Motor neuron (in vitro differentiated cells): ENCODE measurements at regions not wholly inside any gene's neighbourhood (a gene's known extent, or its start where the extent isn't known, plus 50 kb on each side); places are given as distances from the start of the nearest gene placed in this dataset.

Experiments used
- ATAC-seq, 8 experiments: fragments of 200-7000 bp; cut with Tn5 transposase; replicated peaks in 6 of 8; 2 replicates each; pipeline ENCODE4 v1.8.0; 2021; ENCODE audit warnings: mild to moderate bottlenecking in 8 of 8, moderate library complexity in 8 of 8
- H3K27ac ChIP-seq, 2 donors: fragments of 250-450 bp; sonication (Bioruptor Pico); 2 replicates each; pipeline ENCODE4 v1.9.0; 2021; ENCODE audit warnings: antibody characterized with exemption in 2 of 2, mild to moderate bottlenecking in 2 of 2, moderate library complexity in 1 of 2
- H3K4me1 ChIP-seq, 2 donors: fragments of 250-450 bp; sonication (Bioruptor Pico); replicated peaks in 1 of 2; 2 replicates each; pipeline ENCODE4 v1.6.1; 2021; ENCODE audit warnings: antibody characterized with exemption in 2 of 2, mild to moderate bottlenecking in 2 of 2, moderate library complexity in 1 of 2
- H3K4me3 ChIP-seq, 5 donors: fragments of 250-450 bp; sonication (Bioruptor Pico); 2 replicates each; pipeline ENCODE4 v1.9.0; 2021; ENCODE audit warnings: antibody characterized with exemption in 5 of 5, mild to moderate bottlenecking in 5 of 5, moderate library complexity in 4 of 5
- WGBS, 10 experiments: fragments of 450-650 bp; shearing (Covaris generic); methylation state at CpG; one replicate each; pipeline ENCODE4 v1.0.0; 2022; 5-methylcytosine and 5-hydroxymethylcytosine counted together
- in situ Hi-C, 9 experiments: fragments of 400-800 bp; cut with MboI; loops; one replicate each; pipeline ENCODE4 v1.15.0; 2021; ENCODE audit warnings: low sequenced_read_pairs in 9 of 9, low pct_unique_long_range_greater_than_20kb in 2 of 9; ENCODE audit not compliant: unreplicated experiment in 9 of 9

GRCh38 chr15:95948411-95948810 is 382.1 kb upstream of the NR2F2 start:
- WGBS, 10 experiments: 0 to 84% (median 58%) methylated on average over 1 to 8 of the region's 8 CpGs; no CpG with 5 or more reads in 4 of the 10 experiments
- Histone ChIP-seq H3K27ac (no peak overlapping the region), H3K4me3 (no peak overlapping the region), H3K4me1 (peaks cover 4 to 17% of the 10 kb centered on the region in 2 donors)
- in situ Hi-C loops: no loop called here
- ATAC-seq: peak in 5 of 8 experiments; percentile 26 to 95 (median 79)

- H3K4me3 ChIP-seq: no peak overlapping the region
- in situ Hi-C loops: no loop called here
- ATAC-seq: no peak
- 12 to 100% (median 80%) methylated on average over 2 to 4 of the region's 4 CpGs for WGBS, 10 experiments
- no peak overlapping the region for H3K27ac ChIP-seq
- peaks cover 4 to 12% of the 10 kb centered on the region in 2 donors for H3K4me1 ChIP-seq
These were observed 377.5 kb upstream of the NR2F2 start for GRCh38 chr15:95953032-95953431.

GRCh38 chr15:95957861-95958260 is 372.6 kb upstream of the NR2F2 start:
- no peaks in the 10 kb centered on the region for H3K4me1 ChIP-seq
- H3K27ac ChIP-seq: no peak overlapping the region
- no peak for ATAC-seq
- no peak overlapping the region for H3K4me3 ChIP-seq
- WGBS, 10 experiments: 7 to 100% (median 40%) methylated on average over 1 to 5 of the region's 7 CpGs; no CpG with 5 or more reads in 2 of the 10 experiments
- in situ Hi-C loops: no loop called here

- 19 to 83% (median 60%) methylated on average over 3 to 5 of the region's 5 CpGs; no CpG with 5 or more reads in 3 of the 10 experiments for WGBS, 10 experiments
- no peak overlapping the region for H3K4me3 ChIP-seq
- no peak overlapping the region for H3K27ac ChIP-seq
- H3K4me1 ChIP-seq: no peaks in the 10 kb centered on the region
- no peak for ATAC-seq
- in situ Hi-C loops: no loop called here
These were observed 372.1 kb upstream of the NR2F2 start for GRCh38 chr15:95958382-95958781.

GRCh38 chr15:95968856-95969255 is 361.6 kb upstream of the NR2F2 start:
- in situ Hi-C loops: no loop called here
- H3K27ac ChIP-seq: no peak overlapping the region
- ATAC-seq: no peak
- no peak overlapping the region for H3K4me3 ChIP-seq
- WGBS, 10 experiments: 60 to 100% (median 87%) methylated on average over 1 to 5 of the region's 5 CpGs; no CpG with 5 or more reads in 2 of the 10 experiments
- no peaks in the 10 kb centered on the region for H3K4me1 ChIP-seq

GRCh38 chr15:95970326-95970725 is 360.2 kb upstream of the NR2F2 start:
- WGBS, 10 experiments: 0 to 100% (median 82%) methylated on average over 1 to 3 of the region's 3 CpGs
- no peak overlapping the region for H3K4me3 ChIP-seq
- H3K4me1 ChIP-seq: no peaks in the 10 kb centered on the region
- H3K27ac ChIP-seq: no peak overlapping the region
- in situ Hi-C loops: no loop called here
- no peak for ATAC-seq

GRCh38 chr15:95972041-95972553 is 358.4 kb upstream of the NR2F2 start:
- in situ Hi-C loops: no loop called here
- Histone ChIP-seq H3K4me3 (no peak overlapping the region), H3K4me1 (no peaks in the 10 kb centered on the region), H3K27ac (no peak overlapping the region)
- WGBS, 10 experiments: 0 to 100% (median 80%) methylated on average over 2 to 6 of the region's 6 CpGs; no CpG with 5 or more reads in 2 of the 10 experiments
- ATAC-seq: peak in 2 of 8 experiments; percentile 80 to 86

GRCh38 chr15:95972812-95973211 is 357.7 kb upstream of the NR2F2 start:
- in situ Hi-C loops: no loop called here
- no peak overlapping the region for H3K27ac ChIP-seq
- H3K4me1 ChIP-seq: peaks cover 0 to under 1% of the 10 kb centered on the region in 2 donors
- ATAC-seq: no peak
- no peak overlapping the region for H3K4me3 ChIP-seq
- WGBS, 10 experiments: 80 to 100% (median 89%) methylated on average over 1 to 4 of the region's 4 CpGs; no CpG with 5 or more reads in 6 of the 10 experiments

- WGBS, 10 experiments: 33 to 100% (median 71%) methylated on average over 1 to 6 of the region's 7 CpGs
- H3K4me3 ChIP-seq: no peak overlapping the region
- H3K4me1 ChIP-seq: peaks cover 0 to 8% of the 10 kb centered on the region in 2 donors
- ATAC-seq: no peak
- in situ Hi-C loops: no loop called here
- no peak overlapping the region for H3K27ac ChIP-seq
These were observed 356.8 kb upstream of the NR2F2 start for GRCh38 chr15:95973566-95974256.

GRCh38 chr15:95975212-95975611 is 355.3 kb upstream of the NR2F2 start:
- no peak overlapping the region for H3K27ac ChIP-seq
- WGBS, 10 experiments: 7 to 90% (median 79%) methylated on average over 1 to 4 of the region's 4 CpGs; no CpG with 5 or more reads in 2 of the 10 experiments
- H3K4me1 ChIP-seq: peaks cover 0 to 8% of the 10 kb centered on the region in 2 donors
- in situ Hi-C loops: no loop called here
- no peak for ATAC-seq
- no peak overlapping the region for H3K4me3 ChIP-seq

GRCh38 chr15:95979286-95979685 is 351.2 kb upstream of the NR2F2 start:
- H3K4me1 ChIP-seq: peaks cover 0 to 8% of the 10 kb centered on the region in 2 donors
- ATAC-seq: no peak
- WGBS, 10 experiments: 78 to 100% (median 92%) methylated on average over 1 to 3 of the region's 3 CpGs
- H3K4me3 ChIP-seq: no peak overlapping the region
- no peak overlapping the region for H3K27ac ChIP-seq
- in situ Hi-C loops: no loop called here

GRCh38 chr15:95981209-95981608 is 349.3 kb upstream of the NR2F2 start:
- WGBS, 10 experiments: 43 to 100% (median 96%) methylated on average over 3 to 6 of the region's 6 CpGs; no CpG with 5 or more reads in 2 of the 10 experiments
- no peak for ATAC-seq
- Histone ChIP-seq H3K27ac (no peak overlapping the region), H3K4me3 (no peak overlapping the region), H3K4me1 (peaks cover 0 to 10% of the 10 kb centered on the region in 2 donors)
- in situ Hi-C loops: no loop called here

- 50 to 100% (median 79%) methylated on average over 1 to 4 of the region's 4 CpGs; no CpG with 5 or more reads in 2 of the 10 experiments for WGBS, 10 experiments
- Histone ChIP-seq H3K4me1 (peaks cover 0 to 5% of the 10 kb centered on the region in 2 donors), H3K4me3 (no peak overlapping the region), H3K27ac (no peak overlapping the region)
- ATAC-seq: no peak
- in situ Hi-C loops: no loop called here
These were observed 343.2 kb upstream of the NR2F2 start for GRCh38 chr15:95987299-95987698.
